ENCODE measurements at regions not wholly inside any gene's neighbourhood (a gene's known extent, or its start where the extent isn't known, plus 50 kb on each side); places are given as distances from the start of the nearest gene placed in this dataset.

- TF ChIP-seq ZNF462 (CRISPR knock-in tag; IDR thresholded peaks at IDR 0.05) (no peak), CREB1 (CRISPR knock-in tag; IDR thresholded peaks at IDR 0.05; ENCODE audit: low read depth) (no peak), EZH2 (IDR thresholded peaks at IDR 0.05; ENCODE audit: low read depth, unreplicated experiment) (no peak), REST (IDR thresholded peaks at IDR 0.05; ENCODE audit: unreplicated experiment) (no peak), NANOG (IDR thresholded peaks at IDR 0.05; ENCODE audit: borderline replicate concordance) (no peak), ETS1 (IDR thresholded peaks at IDR 0.05) (no peak), POLR2AphosphoS5 (IDR thresholded peaks at IDR 0.05; ENCODE audit: low read depth) (no peak), STAT1 (IDR thresholded peaks at IDR 0.05; ENCODE audit: unreplicated experiment) (no peak)
Observed at GRCh38 chr2:160570376-160570775, 76.8 kb upstream of the RBMS1 start (continued).
